CD14-positive monocyte (primary cell): ENCODE measurements at regions not wholly inside any gene's neighbourhood (a gene's known extent, or its start where the extent isn't known, plus 50 kb on each side); places are given as distances from the start of the nearest gene placed in this dataset.

Experiments
- DNase-seq, 3 donors: peaks; one replicate each; pipeline ENCODE4 v3.0.0-alpha.2; 2011 to 2022
- H2AFZ ChIP-seq: 2 replicates; pipeline ENCODE4 v1.6.0; 2012; ENCODE audit warnings: mild to moderate bottlenecking, low read depth, low read length, inconsistent platforms; ENCODE audit not compliant: insufficient read depth, poor library complexity, severe bottlenecking
- H3K27ac ChIP-seq, 2 donors: 1 replicate in 1 of 2; 2 replicates in 1 of 2; pipeline ENCODE4 v1.5.1; 2012 to 2013; ENCODE audit warnings: low read length in 2 of 2, control low read depth in 1 of 2, inconsistent platforms in 1 of 2, low read depth in 1 of 2, mild to moderate bottlenecking in 1 of 2
- H3K27me3 ChIP-seq, 2 donors: one replicate each; pipeline versions ENCODE4 v1.6.0 to v1.6.1; 2011 to 2013; ENCODE audit warnings: low read length in 2 of 2; ENCODE audit not compliant: control insufficient read depth in 2 of 2, insufficient read depth in 2 of 2
- H3K36me3 ChIP-seq, 2 donors: replicated peaks in 1 of 2; 1 replicate in 1 of 2; 2 replicates in 1 of 2; pipeline versions ENCODE4 v1.5.1 to v1.6.1; 2012 to 2013; ENCODE audit warnings: low read length in 2 of 2, control low read depth in 1 of 2, inconsistent platforms in 1 of 2, mild to moderate bottlenecking in 1 of 2; ENCODE audit not compliant: insufficient read depth in 2 of 2, control insufficient read depth in 1 of 2
- H3K4me1 ChIP-seq, 2 donors: 1 replicate in 1 of 2; 2 replicates in 1 of 2; pipeline versions ENCODE4 v1.5.1 to v1.6.1; 2012 to 2013; ENCODE audit warnings: low read length in 2 of 2, control low read depth in 1 of 2, inconsistent platforms in 1 of 2, mild to moderate bottlenecking in 1 of 2, moderate library complexity in 1 of 2; ENCODE audit not compliant: insufficient read depth in 2 of 2, control insufficient read depth in 1 of 2
- H3K4me2 ChIP-seq: replicated peaks from 2 replicates; pipeline ENCODE3; 2012; ENCODE audit warnings: low read length, moderate library complexity, mild to moderate bottlenecking; ENCODE audit not compliant: poor library complexity, severe bottlenecking; ENCODE audit errors: extremely low read depth
- H3K4me3 ChIP-seq, 3 experiments: fragments of 200-600 bp in 1 of 3; sonication (generic) in 1 of 3; replicated peaks in 1 of 3; 1 replicate in 2 of 3; 2 replicates in 1 of 3; pipeline ENCODE4 v1.5.1; 2011 to 2013; ENCODE audit warnings: low read length in 3 of 3, mild to moderate bottlenecking in 3 of 3, control low read depth in 2 of 3, low read depth in 2 of 3, inconsistent platforms in 1 of 3, moderate library complexity in 1 of 3
- H3K79me2 ChIP-seq: 2 replicates; pipeline ENCODE4 v1.6.0; 2012; ENCODE audit warnings: mild to moderate bottlenecking, control low read depth, inconsistent platforms, low read length, moderate library complexity; ENCODE audit not compliant: insufficient read depth
- H3K9ac ChIP-seq: 2 replicates; pipeline ENCODE4 v1.6.0; 2017; ENCODE audit warnings: low read length, mild to moderate bottlenecking; ENCODE audit not compliant: insufficient read depth, poor library complexity, severe bottlenecking
- H3K9me3 ChIP-seq, 2 donors: replicated peaks in 1 of 2; 1 replicate in 1 of 2; 2 replicates in 1 of 2; pipeline versions ENCODE4 v1.5.1 to v1.6.1; 2012 to 2013; ENCODE audit warnings: low read length in 2 of 2, control low read depth in 1 of 2; ENCODE audit not compliant: control insufficient read depth in 1 of 2, insufficient read depth in 1 of 2
- H4K20me1 ChIP-seq: 2 replicates; pipeline ENCODE4 v1.6.0; 2012; ENCODE audit warnings: mild to moderate bottlenecking, low read length, control low read depth, moderate library complexity; ENCODE audit not compliant: insufficient read depth
- H3K27ac Mint-ChIP-seq, 7 donors: one replicate each; pipeline ENCODE4 v1.8.0; 2020; ENCODE audit warnings: mild to moderate bottlenecking in 7 of 7, mixed read lengths in 7 of 7, moderate library complexity in 6 of 7, inconsistent platforms in 2 of 7
- H3K27me3 Mint-ChIP-seq, 3 donors: one replicate each; pipeline ENCODE4 v1.8.0; 2021 to 2022; ENCODE audit warnings: low read depth in 3 of 3, mild to moderate bottlenecking in 3 of 3, mixed read lengths in 3 of 3, moderate library complexity in 3 of 3, inconsistent platforms in 1 of 3
- H3K36me3 Mint-ChIP-seq, 2 donors: one replicate each; pipeline ENCODE4 v1.8.0; 2020; ENCODE audit warnings: mixed read lengths in 2 of 2, inconsistent platforms in 1 of 2, mild to moderate bottlenecking in 1 of 2
- H3K4me1 Mint-ChIP-seq: one replicate; pipeline ENCODE4 v1.8.0; 2020; ENCODE audit warnings: mild to moderate bottlenecking, mixed read lengths
- H3K4me3 Mint-ChIP-seq, 2 donors: one replicate each; pipeline ENCODE4 v1.8.0; 2020; ENCODE audit warnings: mild to moderate bottlenecking in 2 of 2, mixed read lengths in 2 of 2, moderate library complexity in 1 of 2
- H3K9me3 Mint-ChIP-seq, 7 donors: one replicate each; pipeline ENCODE4 v1.8.0; 2020 to 2022; ENCODE audit warnings: mixed read lengths in 7 of 7, mild to moderate bottlenecking in 6 of 7, moderate library complexity in 6 of 7, inconsistent platforms in 2 of 7
- CTCF ChIP-seq: fragments of 200-600 bp; IDR thresholded peaks from one replicate; pipeline ENCODE4 v1.8.0; 2022; ENCODE audit warnings: antibody characterized with exemption, mild to moderate bottlenecking
- WGBS: methylation state at CpG from one replicate; pipeline ENCODE4 v1.1.5; 2013; ENCODE audit warnings: missing lambda C conversion rate; ENCODE audit not compliant: insufficient coverage; 5-methylcytosine and 5-hydroxymethylcytosine counted together
- intact Hi-C, 2 donors: fragments of 100-400 bp; cut with micrococcal nuclease; formaldehyde crosslinking; loops; one replicate each; pipeline versions ENCODE4 v1.15.0 to v1.15.1; 2023

GRCh38 chr7:67823345-67823744, 826.7 kb downstream of the TYW1 start:
- Mint-ChIP-seq H3K27me3 (peaks cover 0 to 2% (median 0%) of the 10 kb centered on the region in 3 donors), H3K4me1 (no peaks in the 10 kb centered on the region), H3K4me3 (no peak overlapping the region), H3K27ac (no peak overlapping the region), H3K9me3 (peaks cover 11 to 72% (median 30%) of the 10 kb centered on the region in 7 donors), H3K36me3 (no peaks in the 10 kb centered on the region)
- H3K9me3 ChIP-seq: peaks cover 52 to 63% of the 10 kb centered on the region in 2 donors
- intact Hi-C loops: no loop called here
- H2AFZ ChIP-seq: no peak overlapping the region
- TF ChIP-seq CTCF: no peak
- H3K79me2 ChIP-seq: no peaks in the 10 kb centered on the region
- no peak for DNase-seq
- H3K27ac ChIP-seq: no peak overlapping the region
- H3K4me2 ChIP-seq: no peak overlapping the region
- no CpG with 5 or more reads among the region's 4 CpGs for WGBS
- H3K36me3 ChIP-seq: no peaks in the 10 kb centered on the region
- H3K27me3 ChIP-seq: no peaks in the 10 kb centered on the region
- H3K4me1 ChIP-seq: no peaks in the 10 kb centered on the region
- no peaks in the 10 kb centered on the region for H4K20me1 ChIP-seq
- H3K4me3 ChIP-seq: no peak overlapping the region
- H3K9ac ChIP-seq: no peak overlapping the region

- no peak overlapping the region for H3K4me2 ChIP-seq
- no peaks in the 10 kb centered on the region for H3K36me3 ChIP-seq
- Mint-ChIP-seq H3K9me3 (peaks cover 11 to 76% (median 32%) of the 10 kb centered on the region in 7 donors), H3K4me1 (no peaks in the 10 kb centered on the region), H3K36me3 (no peaks in the 10 kb centered on the region), H3K27me3 (no peaks in the 10 kb centered on the region), H3K27ac (no peak overlapping the region), H3K4me3 (no peak overlapping the region)
- intact Hi-C loops: no loop called here
- no peak overlapping the region for H3K4me3 ChIP-seq
- H2AFZ ChIP-seq: no peak overlapping the region
- H3K9ac ChIP-seq: no peak overlapping the region
- no peaks in the 10 kb centered on the region for H3K4me1 ChIP-seq
- H3K27ac ChIP-seq: no peak overlapping the region
- DNase-seq: no peak
- H3K79me2 ChIP-seq: no peaks in the 10 kb centered on the region
- TF ChIP-seq CTCF: no peak
- H3K27me3 ChIP-seq: no peaks in the 10 kb centered on the region
- peaks cover 47 to 64% of the 10 kb centered on the region in 2 donors for H3K9me3 ChIP-seq
- no CpG with 5 or more reads among the region's 1 CpG for WGBS
- no peaks in the 10 kb centered on the region for H4K20me1 ChIP-seq
Observed at GRCh38 chr7:67825356-67825755, 828.7 kb downstream of the TYW1 start.
